WTC11 (cell line): ENCODE measurements at regions not wholly inside any gene's neighbourhood (a gene's known extent, or its start where the extent isn't known, plus 50 kb on each side); places are given as distances from the start of the nearest gene placed in this dataset.

Source experiments
- ATF2 ChIP-seq: sonication (generic); formaldehyde crosslinking; IDR thresholded peaks from 2 replicates; pipeline ENCODE4 v1.8.1; 2022; ENCODE audit warnings: low read depth, missing genetic modification reagents, borderline replicate concordance
- CTCF ChIP-seq: fragments of 200-600 bp; IDR thresholded peaks from 2 replicates; pipeline ENCODE4 v1.8.0; 2022; ENCODE audit warnings: antibody characterized with exemption
- JUN ChIP-seq: sonication (generic); formaldehyde crosslinking; IDR thresholded peaks from 2 replicates; pipeline ENCODE4 v1.8.0; 2023; ENCODE audit warnings: mild to moderate bottlenecking, missing genetic modification reagents
- PREB ChIP-seq: sonication (generic); formaldehyde crosslinking; IDR thresholded peaks from 2 replicates; pipeline ENCODE4 v1.8.1; 2022; ENCODE audit warnings: mild to moderate bottlenecking, missing genetic modification reagents, moderate library complexity, borderline replicate concordance
- SP1 ChIP-seq: sonication (generic); formaldehyde crosslinking; conservative IDR thresholded peaks from 2 replicates; pipeline ENCODE4 v1.8.1; 2022; ENCODE audit warnings: missing genetic modification reagents
- TEAD4 ChIP-seq: sonication (generic); formaldehyde crosslinking; IDR thresholded peaks from 2 replicates; pipeline ENCODE4 v1.8.0; 2022; ENCODE audit warnings: mild to moderate bottlenecking, missing genetic modification reagents
- ZNF416 ChIP-seq: fragments of 250-450 bp; sonication (Bioruptor Pico); IDR thresholded peaks from 2 replicates; pipeline ENCODE4 v1.9.0; 2021; ENCODE audit warnings: mild to moderate bottlenecking, inconsistent platforms
- TF ChIP-seq, protein P1 (sequence below): sonication (generic); formaldehyde crosslinking; IDR thresholded peaks from 2 replicates; pipeline ENCODE4 v1.8.1; 2022; ENCODE audit warnings: low read depth, mild to moderate bottlenecking, moderate library complexity, missing genetic modification reagents, borderline replicate concordance
- TF ChIP-seq, protein P2 (sequence below): sonication (generic); formaldehyde crosslinking; conservative IDR thresholded peaks from 2 replicates; pipeline ENCODE4 v1.8.1; 2023; ENCODE audit warnings: mild to moderate bottlenecking, low read depth, missing genetic modification reagents, moderate library complexity
- TF ChIP-seq, protein P3 (sequence below): sonication (generic); formaldehyde crosslinking; IDR thresholded peaks from 2 replicates; pipeline ENCODE4 v1.8.1; 2023; ENCODE audit warnings: mild to moderate bottlenecking, missing genetic modification reagents, moderate library complexity

DNA sequence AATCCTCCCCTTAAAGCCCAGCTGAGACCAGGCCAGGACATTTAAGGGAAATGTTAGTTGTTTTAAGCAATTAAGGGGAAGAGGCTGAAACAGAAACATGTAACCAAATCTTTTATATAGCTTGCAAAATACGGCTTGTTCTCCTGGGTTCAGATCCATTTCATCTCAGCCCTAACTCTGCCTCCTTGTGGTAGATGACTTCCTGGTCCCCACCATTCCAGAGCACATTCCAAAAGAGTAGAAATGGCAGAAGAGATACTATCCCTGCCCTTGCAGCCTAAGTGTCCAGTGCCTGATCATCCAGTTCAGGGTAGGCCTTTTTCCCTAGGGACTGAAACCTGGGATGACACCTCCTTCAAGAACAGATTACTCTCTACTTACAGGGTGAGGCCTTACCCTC lies 266.2 kb upstream of the VEPH1 start:
- TF ChIP-seq ZNF416 (CRISPR knock-in tag) = no peak
- TF ChIP-seq CTCF = no peak
- TF ChIP-seq ATF2 (CRISPR knock-in tag) = no peak
- TF ChIP-seq TEAD4 (CRISPR knock-in tag) = no peak
- no peak for TF ChIP-seq JUN (CRISPR knock-in tag)
- TF ChIP-seq SP1 (CRISPR knock-in tag) = no peak
- TF ChIP-seq PREB (CRISPR knock-in tag) = no peak
- TF ChIP-seq, protein P1, sequence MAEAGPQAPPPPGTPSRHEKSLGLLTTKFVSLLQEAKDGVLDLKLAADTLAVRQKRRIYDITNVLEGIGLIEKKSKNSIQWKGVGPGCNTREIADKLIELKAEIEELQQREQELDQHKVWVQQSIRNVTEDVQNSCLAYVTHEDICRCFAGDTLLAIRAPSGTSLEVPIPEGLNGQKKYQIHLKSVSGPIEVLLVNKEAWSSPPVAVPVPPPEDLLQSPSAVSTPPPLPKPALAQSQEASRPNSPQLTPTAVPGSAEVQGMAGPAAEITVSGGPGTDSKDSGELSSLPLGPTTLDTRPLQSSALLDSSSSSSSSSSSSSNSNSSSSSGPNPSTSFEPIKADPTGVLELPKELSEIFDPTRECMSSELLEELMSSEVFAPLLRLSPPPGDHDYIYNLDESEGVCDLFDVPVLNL (CRISPR knock-in tag) = no peak
- TF ChIP-seq, protein P2, sequence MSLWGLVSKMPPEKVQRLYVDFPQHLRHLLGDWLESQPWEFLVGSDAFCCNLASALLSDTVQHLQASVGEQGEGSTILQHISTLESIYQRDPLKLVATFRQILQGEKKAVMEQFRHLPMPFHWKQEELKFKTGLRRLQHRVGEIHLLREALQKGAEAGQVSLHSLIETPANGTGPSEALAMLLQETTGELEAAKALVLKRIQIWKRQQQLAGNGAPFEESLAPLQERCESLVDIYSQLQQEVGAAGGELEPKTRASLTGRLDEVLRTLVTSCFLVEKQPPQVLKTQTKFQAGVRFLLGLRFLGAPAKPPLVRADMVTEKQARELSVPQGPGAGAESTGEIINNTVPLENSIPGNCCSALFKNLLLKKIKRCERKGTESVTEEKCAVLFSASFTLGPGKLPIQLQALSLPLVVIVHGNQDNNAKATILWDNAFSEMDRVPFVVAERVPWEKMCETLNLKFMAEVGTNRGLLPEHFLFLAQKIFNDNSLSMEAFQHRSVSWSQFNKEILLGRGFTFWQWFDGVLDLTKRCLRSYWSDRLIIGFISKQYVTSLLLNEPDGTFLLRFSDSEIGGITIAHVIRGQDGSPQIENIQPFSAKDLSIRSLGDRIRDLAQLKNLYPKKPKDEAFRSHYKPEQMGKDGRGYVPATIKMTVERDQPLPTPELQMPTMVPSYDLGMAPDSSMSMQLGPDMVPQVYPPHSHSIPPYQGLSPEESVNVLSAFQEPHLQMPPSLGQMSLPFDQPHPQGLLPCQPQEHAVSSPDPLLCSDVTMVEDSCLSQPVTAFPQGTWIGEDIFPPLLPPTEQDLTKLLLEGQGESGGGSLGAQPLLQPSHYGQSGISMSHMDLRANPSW (CRISPR knock-in tag) = no peak
- TF ChIP-seq, protein P3, sequence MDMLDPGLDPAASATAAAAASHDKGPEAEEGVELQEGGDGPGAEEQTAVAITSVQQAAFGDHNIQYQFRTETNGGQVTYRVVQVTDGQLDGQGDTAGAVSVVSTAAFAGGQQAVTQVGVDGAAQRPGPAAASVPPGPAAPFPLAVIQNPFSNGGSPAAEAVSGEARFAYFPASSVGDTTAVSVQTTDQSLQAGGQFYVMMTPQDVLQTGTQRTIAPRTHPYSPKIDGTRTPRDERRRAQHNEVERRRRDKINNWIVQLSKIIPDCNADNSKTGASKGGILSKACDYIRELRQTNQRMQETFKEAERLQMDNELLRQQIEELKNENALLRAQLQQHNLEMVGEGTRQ (CRISPR knock-in tag) = no peak
